H1 (cell line): ENCODE measurements at regions not wholly inside any gene's neighbourhood (a gene's known extent, or its start where the extent isn't known, plus 50 kb on each side); places are given as distances from the start of the nearest gene placed in this dataset.

Experiments
- CBX5 ChIP-seq: fragments of 300-800, 300-1000 bp; sonication (generic); IDR thresholded peaks from 2 replicates; pipeline ENCODE4 v1.7.1; 2016; ENCODE audit warnings: antibody characterized with exemption, low read length, low read depth
- CHD2 ChIP-seq: IDR thresholded peaks from 2 replicates; pipeline ENCODE4 v1.6.1; 2012; ENCODE audit warnings: low read length, improper control_type of control experiment
- PHF8 ChIP-seq: fragments of 200-600 bp; sonication (generic); conservative IDR thresholded peaks from 2 replicates; pipeline ENCODE4 v1.7.1; 2012; ENCODE audit warnings: low read depth, mild to moderate bottlenecking, inconsistent platforms, low read length, moderate library complexity
- TF ChIP-seq, protein P1 (sequence below): IDR thresholded peaks from 2 replicates; pipeline ENCODE4 v1.6.1; 2012; ENCODE audit warnings: low read length, inconsistent platforms

DNA sequence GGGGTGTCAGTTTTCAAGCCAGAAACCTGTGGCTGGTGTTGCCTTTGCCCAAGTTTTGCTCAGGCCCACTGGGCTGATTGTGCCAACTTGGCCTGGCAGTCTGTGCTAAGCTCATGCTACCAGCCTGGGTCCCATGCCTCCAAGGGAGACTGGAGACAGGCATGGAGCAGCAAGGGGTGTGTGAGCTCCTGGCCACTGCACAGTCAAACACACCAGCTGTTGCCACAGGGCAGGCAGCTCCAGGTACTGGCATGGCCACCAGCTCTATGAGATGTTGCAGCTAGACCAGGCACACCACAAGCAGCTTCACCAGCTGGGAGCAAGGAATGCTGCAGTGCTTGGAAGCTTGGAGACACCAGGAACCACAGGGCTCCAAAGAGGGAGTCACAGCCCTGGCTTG, 638.8 kb downstream of the PLOD2 start (continued):
- no peak for TF ChIP-seq CHD2
- TF ChIP-seq CBX5 = no peak
- no peak for TF ChIP-seq PHF8
- TF ChIP-seq, protein P1, sequence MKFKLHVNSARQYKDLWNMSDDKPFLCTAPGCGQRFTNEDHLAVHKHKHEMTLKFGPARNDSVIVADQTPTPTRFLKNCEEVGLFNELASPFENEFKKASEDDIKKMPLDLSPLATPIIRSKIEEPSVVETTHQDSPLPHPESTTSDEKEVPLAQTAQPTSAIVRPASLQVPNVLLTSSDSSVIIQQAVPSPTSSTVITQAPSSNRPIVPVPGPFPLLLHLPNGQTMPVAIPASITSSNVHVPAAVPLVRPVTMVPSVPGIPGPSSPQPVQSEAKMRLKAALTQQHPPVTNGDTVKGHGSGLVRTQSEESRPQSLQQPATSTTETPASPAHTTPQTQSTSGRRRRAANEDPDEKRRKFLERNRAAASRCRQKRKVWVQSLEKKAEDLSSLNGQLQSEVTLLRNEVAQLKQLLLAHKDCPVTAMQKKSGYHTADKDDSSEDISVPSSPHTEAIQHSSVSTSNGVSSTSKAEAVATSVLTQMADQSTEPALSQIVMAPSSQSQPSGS = no peak
